CD4-positive, alpha-beta T cell treated with Interleukin-15 for 4 hours (primary cell): ENCODE measurements at regions not wholly inside any gene's neighbourhood (a gene's known extent, or its start where the extent isn't known, plus 50 kb on each side); places are given as distances from the start of the nearest gene placed in this dataset.

Source experiments
- DNase-seq: peaks from one replicate; pipeline ENCODE4 v3.0.0-alpha.2; 2020; ENCODE audit warnings: low spot score

GRCh38 chr14:100658181-100658886 is 68.4 kb upstream of the DLK1 start:
- DNase-seq, result no peak

- no peak for DNase-seq
These were observed 67.2 kb upstream of the DLK1 start for GRCh38 chr14:100659345-100660001.

GRCh38 chr14:100660498-100660881 is 66.2 kb upstream of the DLK1 start:
- DNase-seq, result no peak

GRCh38 chr14:100660882-100661635 is 65.6 kb upstream of the DLK1 start:
- no peak for DNase-seq

- peak; percentile 51 for DNase-seq
These were observed 63.6 kb upstream of the DLK1 start for GRCh38 chr14:100662879-100663760.

GRCh38 chr14:100663761-100664052 is 63.0 kb upstream of the DLK1 start:
- DNase-seq, result no peak

GRCh38 chr14:100664231-100664630 is 62.5 kb upstream of the DLK1 start:
- no peak for DNase-seq

GRCh38 chr14:100664841-100665510 is 61.7 kb upstream of the DLK1 start:
- no peak for DNase-seq

- DNase-seq, result no peak
These were observed 61.1 kb upstream of the DLK1 start for GRCh38 chr14:100665511-100666032.

- no peak for DNase-seq
These were observed 60.3 kb upstream of the DLK1 start for GRCh38 chr14:100666403-100666802.

- DNase-seq, result no peak
These were observed 59.8 kb upstream of the DLK1 start for GRCh38 chr14:100666851-100667250.

- DNase-seq, result no peak
These were observed 59.0 kb upstream of the DLK1 start for GRCh38 chr14:100667656-100668055.

GRCh38 chr14:100668352-100668751 is 58.3 kb upstream of the DLK1 start:
- DNase-seq, result no peak

- no peak for DNase-seq
These were observed 57.7 kb upstream of the DLK1 start for GRCh38 chr14:100669011-100669412.

GRCh38 chr14:100669468-100669867 is 57.2 kb upstream of the DLK1 start:
- DNase-seq, result no peak

- no peak for DNase-seq
These were observed 56.5 kb upstream of the DLK1 start for GRCh38 chr14:100670017-100670752.

GRCh38 chr14:100670753-100671049 is 56.0 kb upstream of the DLK1 start:
- no peak for DNase-seq

- DNase-seq, result no peak
These were observed 55.2 kb upstream of the DLK1 start for GRCh38 chr14:100671386-100671901.

GRCh38 chr14:100671906-100672305 is 54.8 kb upstream of the DLK1 start:
- DNase-seq, result no peak

GRCh38 chr14:100673085-100673806 is 53.4 kb upstream of the DLK1 start:
- DNase-seq, result no peak
